Breast epithelium (tissue), 4 donors: ENCODE measurements at regions not wholly inside any gene's neighbourhood (a gene's known extent, or its start where the extent isn't known, plus 50 kb on each side); places are given as distances from the start of the nearest gene placed in this dataset.

Source experiments
- DNase-seq, 2 donors: peaks; one replicate each; pipeline ENCODE4 v3.0.0-alpha.2; 2019; ENCODE audit warnings: low spot score in 2 of 2
- H3K27ac ChIP-seq, 2 donors: fragments of 200-600 bp; sonication (generic) in 1 of 2; one replicate each; pipeline ENCODE4 v1.5.1; 2016 to 2019; ENCODE audit warnings: mild to moderate bottlenecking in 1 of 2
- H3K27me3 ChIP-seq, 2 donors: fragments of 200-600 bp; sonication (generic) in 1 of 2; one replicate each; pipeline versions ENCODE4 v1.5.1 to v1.6.0; 2017 to 2019; ENCODE audit warnings: control low read depth in 1 of 2, mild to moderate bottlenecking in 1 of 2
- H3K36me3 ChIP-seq: fragments of 200-600 bp; one replicate; pipeline ENCODE4 v1.5.1; 2019
- H3K4me1 ChIP-seq, 2 donors: fragments of 200-600 bp; sonication (generic); one replicate each; pipeline ENCODE4 v1.5.1; 2016 to 2019; ENCODE audit warnings: control low read depth in 1 of 2
- H3K4me3 ChIP-seq, 3 donors: fragments of 200-600 bp; sonication (generic); 1 replicate in 2 of 3; 2 replicates in 1 of 3; pipeline ENCODE4 v1.5.1; 2016 to 2019; ENCODE audit warnings: mild to moderate bottlenecking in 3 of 3, moderate library complexity in 2 of 3
- H3K9me3 ChIP-seq, 2 donors: fragments of 200-600 bp; sonication (generic) in 1 of 2; one replicate each; pipeline ENCODE4 v1.5.1; 2016 to 2019; ENCODE audit warnings: control low read depth in 1 of 2
- POLR2A ChIP-seq: fragments of 450-650 bp; IDR thresholded peaks from one replicate; pipeline ENCODE4 v1.6.1; 2016; ENCODE audit warnings: antibody characterized with exemption, mild to moderate bottlenecking, moderate library complexity
- POLR2AphosphoS5 ChIP-seq, 3 donors: sonication (generic); formaldehyde crosslinking; IDR thresholded peaks; one replicate each; pipeline ENCODE4 v1.6.1; 2017; ENCODE audit warnings: antibody characterized with exemption in 3 of 3
- intact Hi-C: fragments of 100-400 bp; cut with DNase I; formaldehyde crosslinking; loops from one replicate; pipeline ENCODE4 v1.15.1; 2023; ENCODE audit warnings: low total_unique reads
- TF ChIP-seq, protein P1 (sequence below), 3 donors: fragments of 450-650 bp; IDR thresholded peaks; one replicate each; pipeline ENCODE4 v1.5.1; 2016 to 2017; ENCODE audit warnings: antibody characterized with exemption in 3 of 3, mild to moderate bottlenecking in 3 of 3, moderate library complexity in 3 of 3

DNA sequence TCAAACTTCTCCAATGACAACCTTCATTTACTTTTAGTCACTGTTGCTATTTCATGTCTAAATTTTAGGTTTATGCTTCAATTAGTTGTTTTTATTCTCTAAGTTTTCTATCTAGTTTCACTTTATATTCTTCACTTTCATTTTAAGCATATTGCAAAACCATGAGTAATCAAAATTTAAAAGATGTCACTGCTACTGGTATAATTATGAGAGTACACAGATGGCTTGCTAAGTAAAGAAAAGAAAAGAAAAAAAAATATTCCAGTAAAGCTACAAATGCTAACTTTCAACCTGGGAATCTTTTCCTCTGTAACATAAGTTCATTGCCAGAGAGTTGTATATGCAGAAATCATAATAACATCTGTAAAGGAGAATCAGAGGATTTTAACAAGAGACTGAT, 1624.7 kb downstream of the PCDH9 start:
- no peaks in the 10 kb centered on the region for H3K9me3 ChIP-seq
- H3K4me3 ChIP-seq, result no peak overlapping the region
- TF ChIP-seq, protein P1, sequence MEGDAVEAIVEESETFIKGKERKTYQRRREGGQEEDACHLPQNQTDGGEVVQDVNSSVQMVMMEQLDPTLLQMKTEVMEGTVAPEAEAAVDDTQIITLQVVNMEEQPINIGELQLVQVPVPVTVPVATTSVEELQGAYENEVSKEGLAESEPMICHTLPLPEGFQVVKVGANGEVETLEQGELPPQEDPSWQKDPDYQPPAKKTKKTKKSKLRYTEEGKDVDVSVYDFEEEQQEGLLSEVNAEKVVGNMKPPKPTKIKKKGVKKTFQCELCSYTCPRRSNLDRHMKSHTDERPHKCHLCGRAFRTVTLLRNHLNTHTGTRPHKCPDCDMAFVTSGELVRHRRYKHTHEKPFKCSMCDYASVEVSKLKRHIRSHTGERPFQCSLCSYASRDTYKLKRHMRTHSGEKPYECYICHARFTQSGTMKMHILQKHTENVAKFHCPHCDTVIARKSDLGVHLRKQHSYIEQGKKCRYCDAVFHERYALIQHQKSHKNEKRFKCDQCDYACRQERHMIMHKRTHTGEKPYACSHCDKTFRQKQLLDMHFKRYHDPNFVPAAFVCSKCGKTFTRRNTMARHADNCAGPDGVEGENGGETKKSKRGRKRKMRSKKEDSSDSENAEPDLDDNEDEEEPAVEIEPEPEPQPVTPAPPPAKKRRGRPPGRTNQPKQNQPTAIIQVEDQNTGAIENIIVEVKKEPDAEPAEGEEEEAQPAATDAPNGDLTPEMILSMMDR (IDR thresholded peaks at IDR 0.05), result no peak
- TF ChIP-seq POLR2AphosphoS5 (IDR thresholded peaks at IDR 0.05), result no peak
- no peak for TF ChIP-seq POLR2A
- no peaks in the 10 kb centered on the region for H3K36me3 ChIP-seq
- intact Hi-C loops, result no loop called here
- no peaks in the 10 kb centered on the region for H3K4me1 ChIP-seq
- DNase-seq, result no peak
- no peak overlapping the region for H3K27ac ChIP-seq
- no peaks in the 10 kb centered on the region for H3K27me3 ChIP-seq

- H3K4me3 ChIP-seq, result no peak overlapping the region
- DNase-seq, result no peak
- H3K36me3 ChIP-seq, result no peaks in the 10 kb centered on the region
- H3K27ac ChIP-seq, result no peak overlapping the region
- H3K27me3 ChIP-seq, result no peaks in the 10 kb centered on the region
- no peaks in the 10 kb centered on the region for H3K4me1 ChIP-seq
- H3K9me3 ChIP-seq, result no peaks in the 10 kb centered on the region
- TF ChIP-seq, protein P1 (IDR thresholded peaks at IDR 0.05), result no peak
- TF ChIP-seq POLR2AphosphoS5 (IDR thresholded peaks at IDR 0.05), result no peak
- TF ChIP-seq POLR2A, result no peak
- intact Hi-C loops, result no loop called here
These were observed 1627.0 kb downstream of the PCDH9 start for GRCh38 chr13:65603160-65603559.

DNA sequence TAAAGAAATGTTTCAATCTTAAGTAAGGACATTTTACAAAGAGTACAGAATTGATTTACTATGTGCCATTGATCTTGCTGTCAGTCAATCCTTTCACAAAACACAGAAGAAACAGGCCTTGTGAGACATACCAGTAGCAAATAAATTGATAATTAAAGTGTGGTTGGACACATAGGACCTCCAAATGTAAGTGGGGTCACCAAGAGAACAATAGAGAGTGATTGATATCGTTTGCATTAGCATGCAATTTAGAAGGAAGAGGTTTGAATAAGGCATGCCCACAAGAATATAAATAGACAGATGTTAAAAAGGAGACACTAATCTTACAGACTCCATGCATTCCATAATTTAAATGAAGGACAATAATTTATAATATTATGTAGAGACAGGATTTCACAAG, 1628.3 kb downstream of the PCDH9 start:
- H3K27ac ChIP-seq, result no peak overlapping the region
- intact Hi-C loops, result no loop called here
- no peaks in the 10 kb centered on the region for H3K27me3 ChIP-seq
- TF ChIP-seq POLR2A, result no peak
- TF ChIP-seq POLR2AphosphoS5 (IDR thresholded peaks at IDR 0.05), result no peak
- TF ChIP-seq, protein P1 (IDR thresholded peaks at IDR 0.05), result no peak
- no peaks in the 10 kb centered on the region for H3K4me1 ChIP-seq
- H3K9me3 ChIP-seq, result no peaks in the 10 kb centered on the region
- H3K4me3 ChIP-seq, result no peak overlapping the region
- no peaks in the 10 kb centered on the region for H3K36me3 ChIP-seq
- no peak for DNase-seq

- Histone ChIP-seq H3K27me3 (no peaks in the 10 kb centered on the region), H3K4me3 (no peak overlapping the region), H3K4me1 (no peaks in the 10 kb centered on the region), H3K27ac (no peak overlapping the region), H3K36me3 (no peaks in the 10 kb centered on the region), H3K9me3 (no peaks in the 10 kb centered on the region)
- no peak for DNase-seq
- TF ChIP-seq POLR2AphosphoS5 (IDR thresholded peaks at IDR 0.05), result no peak
- TF ChIP-seq, protein P1 (IDR thresholded peaks at IDR 0.05), result no peak
- TF ChIP-seq POLR2A, result no peak
- intact Hi-C loops, result no loop called here
These were observed 1629.4 kb downstream of the PCDH9 start for GRCh38 chr13:65600702-65601101.

GRCh38 chr13:65597839-65598818, 1632.0 kb downstream of the PCDH9 start:
- H3K27ac ChIP-seq, result no peak overlapping the region
- H3K4me3 ChIP-seq, result no peak overlapping the region
- intact Hi-C loops, result loop anchor here (10.0 kb wide), 1 partner anchor 277 kb away; no protein-coding TSS in a partner anchor
- TF ChIP-seq, protein P1 (IDR thresholded peaks at IDR 0.05), result no peak
- TF ChIP-seq POLR2A, result no peak
- TF ChIP-seq POLR2AphosphoS5 (IDR thresholded peaks at IDR 0.05), result no peak
- no peaks in the 10 kb centered on the region for H3K27me3 ChIP-seq
- no peak for DNase-seq
- no peaks in the 10 kb centered on the region for H3K9me3 ChIP-seq
- H3K36me3 ChIP-seq, result no peaks in the 10 kb centered on the region
- no peaks in the 10 kb centered on the region for H3K4me1 ChIP-seq
